ENCODE measurements at regions not wholly inside any gene's neighbourhood (a gene's known extent, or its start where the extent isn't known, plus 50 kb on each side); places are given as distances from the start of the nearest gene placed in this dataset.

GRCh38 chr4:10803713-10804343 lies 119.3 kb upstream of the CLNK start:
- H3K4me3 ChIP-seq, result no peak overlapping the region
- no peak for DNase-seq (ENCODE audit: low read depth in 1 of 2, low spot score in 1 of 2)
- TF ChIP-seq SREBF2 (IDR thresholded peaks at IDR 0.05) (no peak), MYC (IDR thresholded peaks at IDR 0.05; ENCODE audit: borderline replicate concordance, low read length) (no peak), NFE2L2 (conservative IDR thresholded peaks at IDR 0.05; ENCODE audit: low read length) (no peak), KDM1A (IDR thresholded peaks at IDR 0.05; ENCODE audit: low read depth) (no peak), CBX8 (IDR thresholded peaks at IDR 0.05) (no peak), RARB (CRISPR knock-in tag; IDR thresholded peaks at IDR 0.05) (no peak)
- no peak for FAIRE-seq
- H3K4me2 ChIP-seq, result no peak overlapping the region
- WGBS (ENCODE audit: missing lambda C conversion rate), result 2% methylated on average over 4 of the region's 4 CpGs
- H3K9me3 ChIP-seq, result no peaks in the 10 kb centered on the region
- ChIA-PET CTCF (no interaction called here), POLR2A (no interaction called here)
- no peak overlapping the region for H3K27ac ChIP-seq
- no peaks in the 10 kb centered on the region for H3K4me1 ChIP-seq
- ATAC-seq, result no peak

GRCh38 chr4:10787365-10787764 lies 102.8 kb upstream of the CLNK start:
- DNase-seq (ENCODE audit: low read depth in 1 of 2, low spot score in 1 of 2) (no peak), FAIRE-seq (no peak), ATAC-seq (no peak)
- H3K4me3 ChIP-seq, result no peak overlapping the region
- CTCF ChIA-PET, result no interaction called here
- no peak overlapping the region for H3K27ac ChIP-seq
- POLR2A ChIA-PET, result no interaction called here
- H3K4me1 ChIP-seq, result no peaks in the 10 kb centered on the region
- no peaks in the 10 kb centered on the region for H3K9me3 ChIP-seq
- H3K4me2 ChIP-seq, result no peak overlapping the region
- TF ChIP-seq NR3C1 (IDR thresholded peaks at IDR 0.05) (no peak), JUNB (IDR thresholded peaks at IDR 0.05) (no peak), ESRRA (IDR thresholded peaks at IDR 0.05; ENCODE audit: borderline replicate concordance, low read length) (no peak), JUN (IDR thresholded peaks at IDR 0.05) (no peak), BHLHE40 (IDR thresholded peaks at IDR 0.05; ENCODE audit: low read depth, low read length) (no peak), ATOH8 (CRISPR knock-in tag; IDR thresholded peaks at IDR 0.05; ENCODE audit: low read depth) (no peak), KDM5A (IDR thresholded peaks at IDR 0.05) (no peak), CHD4 (IDR thresholded peaks at IDR 0.05; ENCODE audit: borderline replicate concordance) (no peak), ZNF302 (CRISPR knock-in tag; IDR thresholded peaks at IDR 0.05) (no peak), SREBF2 (IDR thresholded peaks at IDR 0.05) (no peak), NPAS2 (CRISPR knock-in tag; IDR thresholded peaks at IDR 0.05; ENCODE audit: borderline replicate concordance) (no peak), RFX5 (IDR thresholded peaks at IDR 0.05) (no peak), GATA3 (IDR thresholded peaks at IDR 0.05; ENCODE audit: borderline replicate concordance) (no peak)
- TF ChIP-seq, protein P1, sequence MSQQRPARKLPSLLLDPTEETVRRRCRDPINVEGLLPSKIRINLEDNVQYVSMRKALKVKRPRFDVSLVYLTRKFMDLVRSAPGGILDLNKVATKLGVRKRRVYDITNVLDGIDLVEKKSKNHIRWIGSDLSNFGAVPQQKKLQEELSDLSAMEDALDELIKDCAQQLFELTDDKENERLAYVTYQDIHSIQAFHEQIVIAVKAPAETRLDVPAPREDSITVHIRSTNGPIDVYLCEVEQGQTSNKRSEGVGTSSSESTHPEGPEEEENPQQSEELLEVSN (IDR thresholded peaks at IDR 0.05; ENCODE audit: borderline replicate concordance, low read depth), result no peak
- TF ChIP-seq, protein P2, sequence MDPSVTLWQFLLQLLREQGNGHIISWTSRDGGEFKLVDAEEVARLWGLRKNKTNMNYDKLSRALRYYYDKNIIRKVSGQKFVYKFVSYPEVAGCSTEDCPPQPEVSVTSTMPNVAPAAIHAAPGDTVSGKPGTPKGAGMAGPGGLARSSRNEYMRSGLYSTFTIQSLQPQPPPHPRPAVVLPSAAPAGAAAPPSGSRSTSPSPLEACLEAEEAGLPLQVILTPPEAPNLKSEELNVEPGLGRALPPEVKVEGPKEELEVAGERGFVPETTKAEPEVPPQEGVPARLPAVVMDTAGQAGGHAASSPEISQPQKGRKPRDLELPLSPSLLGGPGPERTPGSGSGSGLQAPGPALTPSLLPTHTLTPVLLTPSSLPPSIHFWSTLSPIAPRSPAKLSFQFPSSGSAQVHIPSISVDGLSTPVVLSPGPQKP (IDR thresholded peaks at IDR 0.05; ENCODE audit: low read depth, low read length), result no peak

DNA sequence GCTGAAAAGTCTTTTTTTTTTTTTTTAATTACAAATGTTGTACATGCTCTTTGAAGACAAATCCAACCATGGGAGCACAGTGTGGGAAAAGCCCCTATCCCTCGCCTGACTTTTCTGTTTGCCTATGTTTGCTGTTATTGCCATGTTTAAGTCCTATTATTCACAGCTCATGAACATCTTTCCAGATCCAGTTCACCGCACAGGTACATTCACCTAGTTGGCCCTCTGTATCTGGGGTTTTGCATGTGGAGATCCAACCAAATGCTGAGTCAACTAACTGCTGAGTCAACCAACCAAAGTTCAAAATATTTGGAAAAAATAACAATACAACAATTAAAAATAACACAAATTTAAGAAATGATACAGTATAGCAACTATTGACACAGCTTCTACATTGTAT lies 100.1 kb upstream of the CLNK start:
- FAIRE-seq, result no peak
- H3K4me3 ChIP-seq, result no peak overlapping the region
- ChIA-PET CTCF (no interaction called here), POLR2A (no interaction called here)
- H3K27ac ChIP-seq, result no peak overlapping the region
- 50% methylated on average over 2 of the region's 2 CpGs for WGBS (ENCODE audit: missing lambda C conversion rate)
- no peak for ATAC-seq
- no peak overlapping the region for H3K4me2 ChIP-seq
- H3K4me1 ChIP-seq, result no peaks in the 10 kb centered on the region
- no peaks in the 10 kb centered on the region for H3K9me3 ChIP-seq
- no peak for DNase-seq (ENCODE audit: low read depth in 1 of 2, low spot score in 1 of 2)
- TF ChIP-seq SREBF2 (IDR thresholded peaks at IDR 0.05) (no peak), FOSB (CRISPR knock-in tag; IDR thresholded peaks at IDR 0.05) (no peak), CEBPB (IDR thresholded peaks at IDR 0.05) (no peak), ZC3H11A (IDR thresholded peaks at IDR 0.05) (no peak), HOXB5 (CRISPR knock-in tag; IDR thresholded peaks at IDR 0.05) (no peak), PBX3 (IDR thresholded peaks at IDR 0.05) (no peak), CHD2 (IDR thresholded peaks at IDR 0.05; ENCODE audit: low read length, partially characterized antibody) (no peak), FOXS1 (CRISPR knock-in tag; IDR thresholded peaks at IDR 0.05) (no peak), MAFK (IDR thresholded peaks at IDR 0.05; ENCODE audit: partially characterized antibody) (no peak), TP53 (CRISPR knock-in tag; IDR thresholded peaks at IDR 0.05) (no peak), HOXB13 (CRISPR knock-in tag; IDR thresholded peaks at IDR 0.05; ENCODE audit: low read depth) (no peak)
- TF ChIP-seq, protein P3, sequence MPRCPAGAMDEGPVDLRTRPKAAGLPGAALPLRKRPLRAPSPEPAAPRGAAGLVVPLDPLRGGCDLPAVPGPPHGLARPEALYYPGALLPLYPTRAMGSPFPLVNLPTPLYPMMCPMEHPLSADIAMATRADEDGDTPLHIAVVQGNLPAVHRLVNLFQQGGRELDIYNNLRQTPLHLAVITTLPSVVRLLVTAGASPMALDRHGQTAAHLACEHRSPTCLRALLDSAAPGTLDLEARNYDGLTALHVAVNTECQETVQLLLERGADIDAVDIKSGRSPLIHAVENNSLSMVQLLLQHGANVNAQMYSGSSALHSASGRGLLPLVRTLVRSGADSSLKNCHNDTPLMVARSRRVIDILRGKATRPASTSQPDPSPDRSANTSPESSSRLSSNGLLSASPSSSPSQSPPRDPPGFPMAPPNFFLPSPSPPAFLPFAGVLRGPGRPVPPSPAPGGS (IDR thresholded peaks at IDR 0.05), result no peak
- TF ChIP-seq, protein P4, sequence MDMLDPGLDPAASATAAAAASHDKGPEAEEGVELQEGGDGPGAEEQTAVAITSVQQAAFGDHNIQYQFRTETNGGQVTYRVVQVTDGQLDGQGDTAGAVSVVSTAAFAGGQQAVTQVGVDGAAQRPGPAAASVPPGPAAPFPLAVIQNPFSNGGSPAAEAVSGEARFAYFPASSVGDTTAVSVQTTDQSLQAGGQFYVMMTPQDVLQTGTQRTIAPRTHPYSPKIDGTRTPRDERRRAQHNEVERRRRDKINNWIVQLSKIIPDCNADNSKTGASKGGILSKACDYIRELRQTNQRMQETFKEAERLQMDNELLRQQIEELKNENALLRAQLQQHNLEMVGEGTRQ (IDR thresholded peaks at IDR 0.05), result no peak

All from A549 (cell line).